ENCODE measurements at regions not wholly inside any gene's neighbourhood (a gene's known extent, or its start where the extent isn't known, plus 50 kb on each side); places are given as distances from the start of the nearest gene placed in this dataset.
"Not testable (repeated sequence)": the region's sequence is repeated elsewhere in the genome, so short reads cannot be mapped to it uniquely, and the experiment has no call there.

DNA sequence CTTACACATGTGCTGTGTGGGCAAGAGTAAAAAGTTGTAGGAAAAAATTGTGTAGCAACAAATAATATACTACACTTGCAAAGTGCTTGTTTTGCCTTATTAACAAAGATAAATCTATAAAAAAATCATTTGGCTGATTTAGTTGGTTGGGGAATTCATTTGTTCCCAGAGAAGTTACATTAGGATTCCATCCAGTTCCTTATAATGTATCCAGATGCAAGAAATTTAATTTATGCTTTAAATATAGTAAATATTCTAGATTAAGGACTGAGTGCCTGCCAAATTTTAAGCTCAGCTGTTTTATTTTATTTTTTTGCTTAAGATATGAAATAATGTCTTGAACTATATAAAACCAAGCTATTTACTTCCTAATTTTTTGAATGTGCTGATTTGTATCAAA, 1169.9 kb downstream of the NXPH1 start:
- no peaks in the 10 kb centered on the region for H3K36me3 ChIP-seq (ENCODE audit: control insufficient read depth, insufficient read depth, low read length)
- no peaks in the 10 kb centered on the region for H3K9me3 Mint-ChIP-seq
- H3K27ac ChIP-seq (ENCODE audit: low read depth, low read length) = no peak overlapping the region
- TF ChIP-seq, protein P1, sequence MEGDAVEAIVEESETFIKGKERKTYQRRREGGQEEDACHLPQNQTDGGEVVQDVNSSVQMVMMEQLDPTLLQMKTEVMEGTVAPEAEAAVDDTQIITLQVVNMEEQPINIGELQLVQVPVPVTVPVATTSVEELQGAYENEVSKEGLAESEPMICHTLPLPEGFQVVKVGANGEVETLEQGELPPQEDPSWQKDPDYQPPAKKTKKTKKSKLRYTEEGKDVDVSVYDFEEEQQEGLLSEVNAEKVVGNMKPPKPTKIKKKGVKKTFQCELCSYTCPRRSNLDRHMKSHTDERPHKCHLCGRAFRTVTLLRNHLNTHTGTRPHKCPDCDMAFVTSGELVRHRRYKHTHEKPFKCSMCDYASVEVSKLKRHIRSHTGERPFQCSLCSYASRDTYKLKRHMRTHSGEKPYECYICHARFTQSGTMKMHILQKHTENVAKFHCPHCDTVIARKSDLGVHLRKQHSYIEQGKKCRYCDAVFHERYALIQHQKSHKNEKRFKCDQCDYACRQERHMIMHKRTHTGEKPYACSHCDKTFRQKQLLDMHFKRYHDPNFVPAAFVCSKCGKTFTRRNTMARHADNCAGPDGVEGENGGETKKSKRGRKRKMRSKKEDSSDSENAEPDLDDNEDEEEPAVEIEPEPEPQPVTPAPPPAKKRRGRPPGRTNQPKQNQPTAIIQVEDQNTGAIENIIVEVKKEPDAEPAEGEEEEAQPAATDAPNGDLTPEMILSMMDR (conservative IDR thresholded peaks at IDR 0.05) = no peak
- no peak overlapping the region for H3K27ac Mint-ChIP-seq
- H3K4me1 ChIP-seq (ENCODE audit: control insufficient read depth, insufficient read depth, low read length) = no peaks in the 10 kb centered on the region
- no peaks in the 10 kb centered on the region for H3K27me3 Mint-ChIP-seq (ENCODE audit: insufficient read depth)
- H3K4me3 ChIP-seq (ENCODE audit: low read length) = no peak overlapping the region
- H3K4me3 Mint-ChIP-seq = no peak overlapping the region
- no peaks in the 10 kb centered on the region for H3K9me3 ChIP-seq (ENCODE audit: control insufficient read depth, low read length)
- no peaks in the 10 kb centered on the region for H3K4me1 Mint-ChIP-seq
- H3K9ac ChIP-seq (ENCODE audit: extremely low read depth, low read length, poor library complexity, severe bottlenecking) = no peak overlapping the region
- no peaks in the 10 kb centered on the region for H3K27me3 ChIP-seq (ENCODE audit: control insufficient read depth, insufficient read depth, low read length, poor library complexity, severe bottlenecking)
- H3K36me3 Mint-ChIP-seq (ENCODE audit: low read depth) = no peaks in the 10 kb centered on the region
- no peak for DNase-seq

DNA sequence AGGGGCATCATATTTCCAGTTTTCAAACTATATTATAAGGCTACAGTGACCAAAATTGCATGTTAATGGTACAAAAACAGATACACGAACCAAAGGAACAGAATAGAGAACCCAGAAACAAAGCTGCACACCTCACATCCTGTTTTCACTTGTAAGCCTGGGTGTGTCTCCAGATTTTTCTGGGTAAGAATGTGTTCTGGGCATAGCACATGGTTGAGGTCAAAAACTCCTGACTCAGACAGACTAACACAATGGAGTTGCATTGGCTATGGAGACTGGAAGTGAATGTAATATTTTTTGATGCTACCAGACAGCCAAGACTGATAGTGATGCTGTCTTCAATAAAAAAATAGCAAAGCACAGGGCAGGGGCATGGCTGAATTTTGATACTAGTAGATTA, 1175.2 kb downstream of the NXPH1 start:
- H3K4me1 ChIP-seq (ENCODE audit: control insufficient read depth, insufficient read depth, low read length) = no peaks in the 10 kb centered on the region
- H3K27me3 ChIP-seq (ENCODE audit: control insufficient read depth, insufficient read depth, low read length, poor library complexity, severe bottlenecking) = no peaks in the 10 kb centered on the region
- DNase-seq = no peak
- no peaks in the 10 kb centered on the region for H3K4me1 Mint-ChIP-seq
- H3K36me3 ChIP-seq (ENCODE audit: control insufficient read depth, insufficient read depth, low read length) = no peaks in the 10 kb centered on the region
- no peaks in the 10 kb centered on the region for H3K9me3 ChIP-seq (ENCODE audit: control insufficient read depth, low read length)
- H3K9ac ChIP-seq (ENCODE audit: extremely low read depth, low read length, poor library complexity, severe bottlenecking) = no peak overlapping the region
- no peak overlapping the region for H3K4me3 Mint-ChIP-seq
- no peaks in the 10 kb centered on the region for H3K27me3 Mint-ChIP-seq (ENCODE audit: insufficient read depth)
- 86% methylated on average over 1 of the region's 1 CpG; no CpG with 5 or more reads in 1 of the 2 experiments for WGBS, 2 experiments (ENCODE audit: insufficient coverage in 1 of 2, insufficient read length in 1 of 2)
- TF ChIP-seq, protein P1 (conservative IDR thresholded peaks at IDR 0.05) = no peak
- H3K4me3 ChIP-seq (ENCODE audit: low read length) = no peak overlapping the region
- no peaks in the 10 kb centered on the region for H3K36me3 Mint-ChIP-seq (ENCODE audit: low read depth)
- no peak overlapping the region for H3K27ac Mint-ChIP-seq
- no peak overlapping the region for H3K27ac ChIP-seq (ENCODE audit: low read depth, low read length)
- no peaks in the 10 kb centered on the region for H3K9me3 Mint-ChIP-seq

DNA sequence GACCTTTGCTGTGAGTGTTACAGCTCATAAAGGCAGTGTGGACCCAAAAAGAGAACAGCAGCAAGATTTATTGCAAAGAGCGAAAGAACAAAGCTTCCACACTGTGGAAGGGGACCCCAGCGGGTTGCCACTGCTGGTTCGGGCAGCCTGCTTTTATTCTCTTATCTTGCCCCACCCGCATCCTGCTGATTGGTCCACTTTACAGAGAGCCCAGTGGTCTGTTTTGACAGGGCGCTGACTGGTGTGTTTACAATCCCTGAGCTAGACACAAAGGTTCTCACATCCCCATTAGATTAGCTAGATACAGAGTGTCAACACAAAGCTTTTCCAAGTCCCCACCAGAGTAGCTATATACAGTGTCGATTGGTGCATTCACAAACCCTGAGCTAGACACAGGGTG, 1187.5 kb downstream of the NXPH1 start:
- peak; percentile 52 for DNase-seq
- H3K4me3 ChIP-seq (ENCODE audit: low read length); H3K9me3 ChIP-seq (ENCODE audit: control insufficient read depth, low read length); H3K27ac ChIP-seq (ENCODE audit: low read depth, low read length); H3K27me3 Mint-ChIP-seq (ENCODE audit: insufficient read depth); H3K4me1 ChIP-seq (ENCODE audit: control insufficient read depth, insufficient read depth, low read length); H3K36me3 Mint-ChIP-seq (ENCODE audit: low read depth); H3K27me3 ChIP-seq (ENCODE audit: control insufficient read depth, insufficient read depth, low read length, poor library complexity, severe bottlenecking); H3K9ac ChIP-seq (ENCODE audit: extremely low read depth, low read length, poor library complexity, severe bottlenecking); H3K36me3 ChIP-seq (ENCODE audit: control insufficient read depth, insufficient read depth, low read length); H3K4me1 Mint-ChIP-seq: not testable (repeated sequence)
- H3K9me3 Mint-ChIP-seq = peaks cover 10% of the 10 kb centered on the region
- peak overlapping the region; percentile 73 for H3K27ac Mint-ChIP-seq
- WGBS, 2 experiments (ENCODE audit: insufficient coverage in 1 of 2, insufficient read length in 1 of 2) = 79 to 92% methylated on average over 4 to 6 of the region's 6 CpGs
- H3K4me3 Mint-ChIP-seq = peak overlapping the region; percentile 57

DNA sequence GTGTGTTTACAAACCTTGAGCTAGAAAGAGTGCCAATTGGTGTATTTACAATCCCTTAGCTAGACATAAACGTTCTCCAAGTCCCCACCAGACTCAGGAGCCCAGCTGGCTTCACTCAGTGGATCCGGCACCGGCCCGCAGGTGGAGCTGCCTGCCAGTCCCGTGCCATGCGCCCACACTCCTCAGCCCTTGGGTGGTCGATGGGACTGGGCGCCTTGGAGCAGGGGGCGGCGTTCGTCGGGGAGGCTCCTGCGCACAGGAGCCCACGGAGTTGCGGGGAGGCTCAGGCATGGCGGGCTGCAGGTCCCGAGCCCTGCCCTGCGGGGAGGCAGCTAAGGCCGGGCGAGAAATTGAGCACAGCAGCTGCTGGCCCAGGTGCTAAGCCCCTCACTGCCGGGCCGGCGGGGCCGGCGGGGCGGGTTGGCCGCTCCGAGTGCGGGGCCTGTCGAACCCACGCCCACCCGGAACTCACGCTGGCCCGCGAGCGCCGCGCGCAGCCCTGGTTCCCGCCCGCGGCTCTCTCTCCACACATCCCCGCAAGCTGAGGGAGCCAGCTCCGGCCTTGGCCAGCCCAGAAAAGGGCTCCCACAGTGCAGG, 1188.0 kb downstream of the NXPH1 start:
- TF ChIP-seq, protein P1 (conservative IDR thresholded peaks at IDR 0.05) = peak; percentile 44
- peak overlapping the region; percentile 57 for H3K4me3 Mint-ChIP-seq
- H3K4me3 ChIP-seq (ENCODE audit: low read length) = not testable (repeated sequence)

More for the DNA sequence above, 1188.0 kb downstream of the NXPH1 start:
- H3K36me3 ChIP-seq (ENCODE audit: control insufficient read depth, insufficient read depth, low read length); H3K27ac ChIP-seq (ENCODE audit: low read depth, low read length); H3K9ac ChIP-seq (ENCODE audit: extremely low read depth, low read length, poor library complexity, severe bottlenecking); H3K4me1 Mint-ChIP-seq; H3K9me3 ChIP-seq (ENCODE audit: control insufficient read depth, low read length); H3K27me3 Mint-ChIP-seq (ENCODE audit: insufficient read depth); H3K36me3 Mint-ChIP-seq (ENCODE audit: low read depth); H3K27ac Mint-ChIP-seq; H3K27me3 ChIP-seq (ENCODE audit: control insufficient read depth, insufficient read depth, low read length, poor library complexity, severe bottlenecking); H3K4me1 ChIP-seq (ENCODE audit: control insufficient read depth, insufficient read depth, low read length): not testable (repeated sequence)
- peak; percentile 56 for DNase-seq
- 85% methylated on average over 39 of the region's 44 CpGs; no CpG with 5 or more reads in 1 of the 2 experiments for WGBS, 2 experiments (ENCODE audit: insufficient coverage in 1 of 2, insufficient read length in 1 of 2)
- peaks cover 10% of the 10 kb centered on the region for H3K9me3 Mint-ChIP-seq
